Endodermal cell (in vitro differentiated cells): ENCODE measurements at regions not wholly inside any gene's neighbourhood (a gene's known extent, or its start where the extent isn't known, plus 50 kb on each side); places are given as distances from the start of the nearest gene placed in this dataset.
"Not testable (repeated sequence)": the region's sequence is repeated elsewhere in the genome, so short reads cannot be mapped to it uniquely, and the experiment has no call there.

Source experiments
- DNase-seq: peaks from one replicate; pipeline ENCODE4 v3.0.0-alpha.2; 2017
- H3K27ac ChIP-seq: 2 replicates; pipeline ENCODE4 v1.5.1; 2013; ENCODE audit warnings: mild to moderate bottlenecking, low read depth, low read length, moderate library complexity
- H3K27me3 ChIP-seq: 2 replicates; pipeline ENCODE4 v1.6.1; 2013; ENCODE audit warnings: mild to moderate bottlenecking, low read length, moderate library complexity; ENCODE audit not compliant: insufficient read depth, control insufficient read depth, poor library complexity, severe bottlenecking
- H3K36me3 ChIP-seq: 2 replicates; pipeline ENCODE4 v1.7.0; 2013; ENCODE audit warnings: mild to moderate bottlenecking, low read length, moderate library complexity; ENCODE audit not compliant: control insufficient read depth, insufficient read depth
- H3K4me1 ChIP-seq: one replicate; pipeline ENCODE4 v1.7.0; 2013; ENCODE audit warnings: low read length; ENCODE audit not compliant: control insufficient read depth, insufficient read depth
- H3K4me3 ChIP-seq: 2 replicates; pipeline ENCODE4 v1.5.1; 2013; ENCODE audit warnings: mild to moderate bottlenecking, low read length, moderate library complexity
- H3K9ac ChIP-seq: 2 replicates; pipeline ENCODE4 v1.6.1; 2013; ENCODE audit warnings: mild to moderate bottlenecking, low read length, moderate library complexity; ENCODE audit not compliant: poor library complexity, severe bottlenecking; ENCODE audit errors: extremely low read depth
- H3K9me3 ChIP-seq: 2 replicates; pipeline ENCODE4 v1.6.1; 2013; ENCODE audit warnings: mild to moderate bottlenecking, low read length, moderate library complexity; ENCODE audit not compliant: control insufficient read depth
- H3K27ac Mint-ChIP-seq: 2 replicates; pipeline ENCODE4 v1.8.0; 2020; ENCODE audit warnings: mixed read lengths
- H3K27me3 Mint-ChIP-seq: 2 replicates; pipeline ENCODE4 v1.8.0; 2021; ENCODE audit warnings: mild to moderate bottlenecking, mixed read lengths; ENCODE audit not compliant: insufficient read depth
- H3K36me3 Mint-ChIP-seq: 2 replicates; pipeline ENCODE4 v1.8.0; 2020; ENCODE audit warnings: low read depth, mixed read lengths
- H3K4me1 Mint-ChIP-seq: 2 replicates; pipeline ENCODE4 v1.8.0; 2020; ENCODE audit warnings: mixed read lengths
- H3K4me3 Mint-ChIP-seq: 2 replicates; pipeline ENCODE4 v1.8.0; 2020; ENCODE audit warnings: mild to moderate bottlenecking, moderate library complexity, mixed read lengths
- H3K9me3 Mint-ChIP-seq: 2 replicates; pipeline ENCODE4 v1.8.0; 2020; ENCODE audit warnings: mild to moderate bottlenecking, mixed read lengths
- WGBS, 2 experiments: methylation state at CpG; one replicate each; pipeline versions ENCODE4 v1.1.5 to v1.1.7; 2013; ENCODE audit warnings: missing lambda C conversion rate in 2 of 2, mixed read lengths in 1 of 2; ENCODE audit not compliant: insufficient coverage in 1 of 2, insufficient read length in 1 of 2; 5-methylcytosine and 5-hydroxymethylcytosine counted together
- TF ChIP-seq, protein P1 (sequence below): fragments of 200-600 bp; sonication (generic); conservative IDR thresholded peaks from 2 replicates; pipeline ENCODE4 v1.5.0; 2021; ENCODE audit warnings: antibody characterized with exemption, mild to moderate bottlenecking

DNA sequence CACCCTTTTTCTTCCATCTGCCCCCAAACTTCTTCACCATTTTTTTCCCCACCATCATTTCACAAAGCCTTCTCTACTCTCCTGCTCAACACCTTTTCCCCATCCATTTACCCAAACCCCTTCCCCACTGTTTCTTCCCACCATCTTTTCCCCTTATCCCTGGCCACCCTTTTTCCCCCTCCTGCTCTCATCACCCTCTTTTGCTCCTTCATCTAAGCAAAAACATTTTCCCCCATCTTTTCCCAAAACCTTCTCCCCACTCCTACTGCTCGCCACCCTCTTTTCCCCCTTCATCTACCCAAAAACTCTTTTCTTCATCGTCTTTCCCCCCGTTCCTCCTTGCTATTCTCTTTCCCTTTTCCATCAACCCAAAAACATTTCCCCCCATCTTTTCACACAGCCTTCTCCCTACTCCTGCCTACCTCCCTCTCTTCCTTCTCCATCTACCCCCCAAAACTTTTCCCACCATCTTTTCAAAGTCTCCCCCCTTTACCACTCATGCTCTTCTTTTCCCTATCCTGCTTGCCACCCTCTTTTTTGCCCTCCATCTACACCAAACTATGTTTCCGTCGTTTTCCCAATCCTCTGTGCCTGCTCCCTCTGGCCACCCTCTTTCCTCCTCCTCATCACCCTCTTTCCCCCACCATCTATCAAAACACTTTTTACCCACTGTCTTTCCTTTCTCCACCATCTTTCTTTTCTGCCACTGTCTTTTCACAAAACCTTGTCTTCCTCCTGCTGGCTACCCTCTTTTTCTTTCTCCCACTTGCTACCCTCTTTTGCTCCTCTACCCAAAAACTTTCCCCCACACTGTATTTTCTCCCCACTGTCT, 205.8 kb upstream of the WSB1 start:
- H3K9me3 Mint-ChIP-seq: peaks cover 93% of the 10 kb centered on the region
- H3K4me3 Mint-ChIP-seq: no peak overlapping the region

DNA sequence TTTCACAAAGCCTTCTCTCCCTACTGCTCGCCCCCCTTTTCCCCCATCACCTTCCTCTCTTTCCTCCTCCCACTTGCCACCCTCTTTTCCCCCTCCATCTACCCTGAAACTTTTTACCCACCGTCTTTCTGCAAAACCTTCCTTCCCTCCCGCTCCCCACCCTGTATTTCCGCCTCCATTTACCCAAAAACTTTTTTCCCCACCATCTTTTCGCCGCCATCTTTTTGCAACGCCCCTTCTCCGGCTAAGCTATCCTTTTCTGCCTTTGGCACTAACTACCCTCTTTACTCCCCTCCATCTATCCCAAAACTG, 205.2 kb upstream of the WSB1 start:
- H3K9me3 Mint-ChIP-seq: peaks cover 92% of the 10 kb centered on the region
- H3K9me3 ChIP-seq: peaks cover 59% of the 10 kb centered on the region
- no peak overlapping the region for H3K27ac Mint-ChIP-seq
- H3K4me1 Mint-ChIP-seq: no peaks in the 10 kb centered on the region
- no peaks in the 10 kb centered on the region for H3K36me3 ChIP-seq
- H3K27ac ChIP-seq: no peak overlapping the region
- H3K9ac ChIP-seq: no peak overlapping the region
- no peaks in the 10 kb centered on the region for H3K4me1 ChIP-seq
- peaks cover 5% of the 10 kb centered on the region for H3K36me3 Mint-ChIP-seq
- no peak for DNase-seq
- TF ChIP-seq, protein P1, sequence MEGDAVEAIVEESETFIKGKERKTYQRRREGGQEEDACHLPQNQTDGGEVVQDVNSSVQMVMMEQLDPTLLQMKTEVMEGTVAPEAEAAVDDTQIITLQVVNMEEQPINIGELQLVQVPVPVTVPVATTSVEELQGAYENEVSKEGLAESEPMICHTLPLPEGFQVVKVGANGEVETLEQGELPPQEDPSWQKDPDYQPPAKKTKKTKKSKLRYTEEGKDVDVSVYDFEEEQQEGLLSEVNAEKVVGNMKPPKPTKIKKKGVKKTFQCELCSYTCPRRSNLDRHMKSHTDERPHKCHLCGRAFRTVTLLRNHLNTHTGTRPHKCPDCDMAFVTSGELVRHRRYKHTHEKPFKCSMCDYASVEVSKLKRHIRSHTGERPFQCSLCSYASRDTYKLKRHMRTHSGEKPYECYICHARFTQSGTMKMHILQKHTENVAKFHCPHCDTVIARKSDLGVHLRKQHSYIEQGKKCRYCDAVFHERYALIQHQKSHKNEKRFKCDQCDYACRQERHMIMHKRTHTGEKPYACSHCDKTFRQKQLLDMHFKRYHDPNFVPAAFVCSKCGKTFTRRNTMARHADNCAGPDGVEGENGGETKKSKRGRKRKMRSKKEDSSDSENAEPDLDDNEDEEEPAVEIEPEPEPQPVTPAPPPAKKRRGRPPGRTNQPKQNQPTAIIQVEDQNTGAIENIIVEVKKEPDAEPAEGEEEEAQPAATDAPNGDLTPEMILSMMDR: no peak
- H3K4me3 Mint-ChIP-seq: no peak overlapping the region
- H3K27me3 ChIP-seq: no peaks in the 10 kb centered on the region
- H3K27me3 Mint-ChIP-seq: no peaks in the 10 kb centered on the region
- no peak overlapping the region for H3K4me3 ChIP-seq
- 70 to 78% methylated on average over 8 of the region's 8 CpGs for WGBS, 2 experiments

More for the DNA sequence above, 205.8 kb upstream of the WSB1 start:
- H3K27me3 Mint-ChIP-seq: no peaks in the 10 kb centered on the region
- H3K4me1 Mint-ChIP-seq: no peaks in the 10 kb centered on the region
- TF ChIP-seq, protein P1: no peak
- Histone ChIP-seq H3K27ac (no peak overlapping the region), H3K4me3 (no peak overlapping the region), H3K9me3 (peaks cover 59% of the 10 kb centered on the region), H3K27me3 (no peaks in the 10 kb centered on the region), H3K9ac (no peak overlapping the region), H3K36me3 (no peaks in the 10 kb centered on the region), H3K4me1 (no peaks in the 10 kb centered on the region)
- peaks cover 5% of the 10 kb centered on the region for H3K36me3 Mint-ChIP-seq
- no peak overlapping the region for H3K27ac Mint-ChIP-seq
- WGBS, 2 experiments: 74 to 76% methylated on average over 3 to 5 of the region's 5 CpGs
- no peak for DNase-seq

DNA sequence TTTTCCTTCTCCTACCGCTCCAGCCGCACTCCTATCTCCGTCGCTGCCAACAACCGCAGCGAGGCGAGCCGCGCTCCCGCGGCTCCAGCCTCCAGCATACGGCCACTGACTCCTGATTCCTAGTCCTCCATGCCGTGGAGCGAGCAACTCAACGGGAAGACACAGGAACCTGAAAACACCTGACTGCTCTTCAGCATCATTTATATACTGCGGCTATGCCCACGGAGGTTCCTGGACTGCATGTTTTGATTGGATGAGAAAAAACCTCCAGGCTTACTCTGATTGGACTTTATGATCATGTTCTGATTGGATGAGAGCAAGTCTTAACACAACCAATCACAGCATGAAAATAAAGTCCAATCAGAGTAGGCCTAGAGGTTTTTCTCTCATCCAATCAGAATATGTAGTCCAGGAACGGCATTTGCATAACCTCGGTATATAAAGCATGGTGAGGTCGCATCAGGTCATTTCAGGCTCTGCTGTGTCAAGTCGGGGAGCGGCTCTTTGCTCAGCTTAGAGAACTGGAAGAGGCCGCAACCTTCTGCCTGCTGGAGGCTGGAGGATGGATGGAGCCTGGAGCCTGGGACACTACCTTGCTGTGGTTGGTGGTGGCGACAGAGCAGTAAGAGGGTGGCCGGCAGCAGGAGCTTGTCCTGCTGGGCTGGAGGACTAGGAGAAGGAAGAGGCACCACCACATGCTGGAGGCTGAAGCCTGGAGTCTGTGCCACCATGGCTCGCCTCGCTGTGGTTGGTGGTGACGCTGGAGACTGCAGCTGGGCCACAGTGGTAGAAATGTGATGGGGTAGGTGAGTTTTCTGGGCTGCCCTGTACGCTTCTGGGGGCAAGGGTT, 204.6 kb upstream of the WSB1 start:
- H3K27me3 Mint-ChIP-seq, H3K27ac Mint-ChIP-seq, H3K27me3 ChIP-seq, H3K36me3 ChIP-seq, H3K36me3 Mint-ChIP-seq, DNase-seq, H3K4me1 ChIP-seq, H3K4me3 ChIP-seq, H3K27ac ChIP-seq, H3K4me3 Mint-ChIP-seq, H3K4me1 Mint-ChIP-seq, H3K9ac ChIP-seq: not testable (repeated sequence)
- peaks cover 89% of the 10 kb centered on the region for H3K9me3 Mint-ChIP-seq
- peaks cover 57% of the 10 kb centered on the region for H3K9me3 ChIP-seq
- 89 to 95% methylated on average over 14 to 28 of the region's 29 CpGs for WGBS, 2 experiments
